GM23338 (cell line): ENCODE measurements at regions not wholly inside any gene's neighbourhood (a gene's known extent, or its start where the extent isn't known, plus 50 kb on each side); places are given as distances from the start of the nearest gene placed in this dataset.

Source experiments
- ATAC-seq: fragments of 200-7000 bp; cut with Tn5 transposase; 3 replicates; pipeline ENCODE4 v1.9.1; 2020
- DNase-seq: peaks from one replicate; pipeline ENCODE4 v3.0.0-alpha.2; 2015; ENCODE audit warnings: low spot score
- H2AFZ ChIP-seq: fragments of 200-600 bp; sonication (generic); 2 replicates; pipeline ENCODE4 v1.8.0; 2016; ENCODE audit warnings: antibody characterized with exemption, mild to moderate bottlenecking, moderate library complexity
- H3F3A ChIP-seq: fragments of 200-600 bp; sonication (generic); replicated peaks from 2 replicates; pipeline ENCODE4 v1.8.0; 2017; ENCODE audit warnings: antibody characterized with exemption, mixed run types, low read depth
- H3K27ac ChIP-seq: fragments of 200-600 bp; sonication (generic); 2 replicates; pipeline ENCODE4 v1.6.1; 2016; ENCODE audit warnings: low read depth
- H3K27me3 ChIP-seq: fragments of 200-600 bp; sonication (generic); 2 replicates; pipeline ENCODE4 v1.8.0; 2016; ENCODE audit warnings: mild to moderate bottlenecking, mixed run types, moderate library complexity; ENCODE audit not compliant: insufficient read depth
- H3K36me3 ChIP-seq: fragments of 200-600 bp; sonication (generic); 2 replicates; pipeline ENCODE4 v1.8.0; 2016; ENCODE audit warnings: mild to moderate bottlenecking; ENCODE audit not compliant: insufficient read depth
- H3K4me1 ChIP-seq: fragments of 200-600 bp; sonication (generic); 2 replicates; pipeline ENCODE4 v1.8.0; 2016; ENCODE audit warnings: mild to moderate bottlenecking, moderate library complexity; ENCODE audit not compliant: insufficient read depth
- H3K4me2 ChIP-seq: fragments of 200-600 bp; sonication (generic); 2 replicates; pipeline ENCODE4 v1.7.1; 2017; ENCODE audit warnings: mixed run types
- H3K4me3 ChIP-seq: fragments of 200-600 bp; sonication (generic); 2 replicates; pipeline ENCODE4 v1.6.1; 2016; ENCODE audit warnings: mixed run types
- H3K79me2 ChIP-seq: fragments of 200-600 bp; sonication (generic); replicated peaks from 2 replicates; pipeline ENCODE4 v1.8.0; 2017; ENCODE audit warnings: mild to moderate bottlenecking; ENCODE audit not compliant: insufficient read depth
- H3K9me2 ChIP-seq: fragments of 200-600 bp; sonication (generic); 2 replicates; pipeline ENCODE4 v1.8.0; 2017; ENCODE audit not compliant: insufficient read depth
- H4K20me1 ChIP-seq: fragments of 200-600 bp; sonication (generic); replicated peaks from 2 replicates; pipeline ENCODE4 v1.8.0; 2017; ENCODE audit warnings: mild to moderate bottlenecking; ENCODE audit not compliant: insufficient read depth
- H3K27ac Mint-ChIP-seq: 2 replicates; pipeline ENCODE4 v1.8.0; 2020; ENCODE audit warnings: inconsistent platforms, mild to moderate bottlenecking, moderate library complexity, mixed read lengths
- H3K27me3 Mint-ChIP-seq: 3 replicates; pipeline ENCODE4 v1.8.0; 2022; ENCODE audit warnings: low read depth, mild to moderate bottlenecking, moderate library complexity, mixed read lengths, inconsistent platforms; ENCODE audit not compliant: insufficient read depth, poor library complexity
- H3K36me3 Mint-ChIP-seq: 3 replicates; pipeline ENCODE4 v1.8.0; 2021; ENCODE audit warnings: low read depth, mild to moderate bottlenecking, inconsistent platforms, moderate library complexity, mixed read lengths
- H3K4me1 Mint-ChIP-seq: 3 replicates; pipeline ENCODE4 v1.8.0; 2020; ENCODE audit warnings: mild to moderate bottlenecking, inconsistent platforms, mixed read lengths
- H3K4me3 Mint-ChIP-seq: 3 replicates; pipeline ENCODE4 v1.8.0; 2021; ENCODE audit warnings: moderate library complexity, mild to moderate bottlenecking, inconsistent platforms, mixed read lengths
- H3K9me3 Mint-ChIP-seq: 3 replicates; pipeline ENCODE4 v1.8.0; 2020; ENCODE audit warnings: moderate library complexity, mild to moderate bottlenecking, inconsistent platforms, mixed read lengths
- CREB1 ChIP-seq: fragments of 250-450 bp; sonication (Bioruptor Pico); IDR thresholded peaks from 2 replicates; pipeline ENCODE4 v1.5.0; 2020; ENCODE audit warnings: low read depth, mild to moderate bottlenecking, moderate library complexity
- EZH2 ChIP-seq: fragments of 200-600 bp; sonication (generic); IDR thresholded peaks from one replicate; pipeline ENCODE4 v1.8.0; 2017; ENCODE audit warnings: antibody characterized with exemption, mild to moderate bottlenecking, low read depth; ENCODE audit not compliant: unreplicated experiment
- JUNB ChIP-seq: IDR thresholded peaks from one replicate; pipeline ENCODE4 v1.6.1; 2016; ENCODE audit warnings: antibody characterized with exemption; ENCODE audit not compliant: unreplicated experiment
- NANOG ChIP-seq: IDR thresholded peaks from 2 replicates; pipeline ENCODE4 v1.6.1; 2016; ENCODE audit warnings: antibody characterized with exemption, borderline replicate concordance
- POLR2AphosphoS5 ChIP-seq: IDR thresholded peaks from 2 replicates; pipeline ENCODE4 v1.6.1; 2016; ENCODE audit warnings: antibody characterized with exemption, low read depth
- STAT1 ChIP-seq: IDR thresholded peaks from one replicate; pipeline ENCODE4 v1.6.1; 2016; ENCODE audit warnings: antibody characterized with exemption; ENCODE audit not compliant: unreplicated experiment
- ZNF114 ChIP-seq: fragments of 250-450 bp; sonication (Bioruptor Pico); IDR thresholded peaks from 2 replicates; pipeline ENCODE4 v1.5.0; 2020; ENCODE audit warnings: mild to moderate bottlenecking, moderate library complexity
- ZNF331 ChIP-seq: fragments of 250-450 bp; sonication (Bioruptor Pico); IDR thresholded peaks from 2 replicates; pipeline ENCODE4 v1.5.0; 2020; ENCODE audit warnings: low read depth, mild to moderate bottlenecking, moderate library complexity
- TF ChIP-seq, protein P1 (sequence below), 2 experiments: fragments of 200-600 bp in 1 of 2; sonication (generic) in 1 of 2; conservative IDR thresholded peaks; 2 replicates each; pipeline versions ENCODE4 v1.5.1 to v1.6.1; 2016 to 2017; ENCODE audit warnings: antibody characterized with exemption in 2 of 2, low read depth in 2 of 2, mild to moderate bottlenecking in 2 of 2, moderate library complexity in 1 of 2
- TF ChIP-seq, protein P2 (sequence below): IDR thresholded peaks from 2 replicates; pipeline ENCODE4 v1.6.1; 2016; ENCODE audit warnings: antibody characterized with exemption
- TF ChIP-seq, protein P3 (sequence below): IDR thresholded peaks from one replicate; pipeline ENCODE4 v1.6.1; 2018; ENCODE audit warnings: antibody characterized with exemption; ENCODE audit not compliant: unreplicated experiment
- TF ChIP-seq, protein P4 (sequence below): fragments of 250-450 bp; sonication (Bioruptor Pico); IDR thresholded peaks from 2 replicates; pipeline ENCODE4 v1.5.0; 2020; ENCODE audit warnings: mild to moderate bottlenecking, moderate library complexity

DNA sequence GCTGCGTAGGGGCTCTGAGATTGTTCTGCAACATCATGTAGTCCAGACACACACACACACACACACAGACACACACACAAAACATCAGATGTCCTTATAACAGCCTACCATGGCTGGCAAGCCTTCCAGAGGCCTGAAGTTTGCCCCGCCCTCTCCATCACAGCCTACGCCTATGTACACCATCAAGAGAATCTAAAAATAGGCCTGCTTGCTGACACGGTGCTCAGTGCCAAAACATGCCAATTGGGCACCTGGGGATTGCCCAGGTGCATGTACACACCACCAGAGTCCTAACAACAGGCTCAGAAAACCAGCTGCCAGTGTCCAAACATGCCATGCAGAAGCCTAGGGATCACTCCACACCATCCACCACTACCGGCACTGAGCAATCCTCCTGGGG is 391.7 kb upstream of the SPTLC3 start (continued):
- TF ChIP-seq, protein P1, sequence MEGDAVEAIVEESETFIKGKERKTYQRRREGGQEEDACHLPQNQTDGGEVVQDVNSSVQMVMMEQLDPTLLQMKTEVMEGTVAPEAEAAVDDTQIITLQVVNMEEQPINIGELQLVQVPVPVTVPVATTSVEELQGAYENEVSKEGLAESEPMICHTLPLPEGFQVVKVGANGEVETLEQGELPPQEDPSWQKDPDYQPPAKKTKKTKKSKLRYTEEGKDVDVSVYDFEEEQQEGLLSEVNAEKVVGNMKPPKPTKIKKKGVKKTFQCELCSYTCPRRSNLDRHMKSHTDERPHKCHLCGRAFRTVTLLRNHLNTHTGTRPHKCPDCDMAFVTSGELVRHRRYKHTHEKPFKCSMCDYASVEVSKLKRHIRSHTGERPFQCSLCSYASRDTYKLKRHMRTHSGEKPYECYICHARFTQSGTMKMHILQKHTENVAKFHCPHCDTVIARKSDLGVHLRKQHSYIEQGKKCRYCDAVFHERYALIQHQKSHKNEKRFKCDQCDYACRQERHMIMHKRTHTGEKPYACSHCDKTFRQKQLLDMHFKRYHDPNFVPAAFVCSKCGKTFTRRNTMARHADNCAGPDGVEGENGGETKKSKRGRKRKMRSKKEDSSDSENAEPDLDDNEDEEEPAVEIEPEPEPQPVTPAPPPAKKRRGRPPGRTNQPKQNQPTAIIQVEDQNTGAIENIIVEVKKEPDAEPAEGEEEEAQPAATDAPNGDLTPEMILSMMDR (conservative IDR thresholded peaks at IDR 0.05; ENCODE audit: low read depth in 2 of 2): no peak
- TF ChIP-seq EZH2: no peak
- TF ChIP-seq, protein P2, sequence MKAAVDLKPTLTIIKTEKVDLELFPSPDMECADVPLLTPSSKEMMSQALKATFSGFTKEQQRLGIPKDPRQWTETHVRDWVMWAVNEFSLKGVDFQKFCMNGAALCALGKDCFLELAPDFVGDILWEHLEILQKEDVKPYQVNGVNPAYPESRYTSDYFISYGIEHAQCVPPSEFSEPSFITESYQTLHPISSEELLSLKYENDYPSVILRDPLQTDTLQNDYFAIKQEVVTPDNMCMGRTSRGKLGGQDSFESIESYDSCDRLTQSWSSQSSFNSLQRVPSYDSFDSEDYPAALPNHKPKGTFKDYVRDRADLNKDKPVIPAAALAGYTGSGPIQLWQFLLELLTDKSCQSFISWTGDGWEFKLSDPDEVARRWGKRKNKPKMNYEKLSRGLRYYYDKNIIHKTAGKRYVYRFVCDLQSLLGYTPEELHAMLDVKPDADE: no peak
- no peak for TF ChIP-seq ZNF331 (CRISPR knock-in tag)
- no peak for TF ChIP-seq ZNF114 (CRISPR knock-in tag)
- TF ChIP-seq NANOG: no peak

DNA sequence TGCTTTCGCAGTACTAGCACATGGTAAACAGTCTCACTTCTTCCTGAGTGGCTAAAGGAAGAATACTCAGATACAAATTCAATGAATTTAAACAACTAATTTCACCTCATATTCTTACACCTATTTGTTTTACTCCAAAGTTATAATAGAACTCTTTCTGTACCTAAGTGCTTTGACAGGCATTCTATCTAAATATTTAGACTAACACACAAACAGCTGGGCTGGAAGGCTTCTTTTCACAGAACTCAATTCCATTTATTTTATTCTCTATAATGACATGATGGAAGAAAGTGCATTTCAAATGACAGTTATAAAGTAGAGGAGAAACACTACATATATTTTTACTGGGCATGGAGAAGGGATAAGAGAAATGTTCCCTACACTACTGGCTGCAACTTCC is 384.9 kb upstream of the SPTLC3 start:
- no peaks in the 10 kb centered on the region for H3K79me2 ChIP-seq
- no peak overlapping the region for H3K27ac ChIP-seq
- no peaks in the 10 kb centered on the region for H3K9me2 ChIP-seq
- Mint-ChIP-seq H3K4me3 (no peak overlapping the region), H3K27me3 (no peaks in the 10 kb centered on the region), H3K27ac (no peak overlapping the region), H3K4me1 (no peaks in the 10 kb centered on the region), H3K36me3 (no peaks in the 10 kb centered on the region), H3K9me3 (no peaks in the 10 kb centered on the region)
- no peak overlapping the region for H3K4me3 ChIP-seq
- H4K20me1 ChIP-seq: no peaks in the 10 kb centered on the region
- no peak overlapping the region for H3K4me2 ChIP-seq
- no peak for ATAC-seq
- H3K27me3 ChIP-seq: no peaks in the 10 kb centered on the region
- no peaks in the 10 kb centered on the region for H3K36me3 ChIP-seq
- H2AFZ ChIP-seq: no peak overlapping the region
- DNase-seq: no peak
- no peaks in the 10 kb centered on the region for H3K4me1 ChIP-seq
- no peaks in the 10 kb centered on the region for H3F3A ChIP-seq
- TF ChIP-seq, protein P3, sequence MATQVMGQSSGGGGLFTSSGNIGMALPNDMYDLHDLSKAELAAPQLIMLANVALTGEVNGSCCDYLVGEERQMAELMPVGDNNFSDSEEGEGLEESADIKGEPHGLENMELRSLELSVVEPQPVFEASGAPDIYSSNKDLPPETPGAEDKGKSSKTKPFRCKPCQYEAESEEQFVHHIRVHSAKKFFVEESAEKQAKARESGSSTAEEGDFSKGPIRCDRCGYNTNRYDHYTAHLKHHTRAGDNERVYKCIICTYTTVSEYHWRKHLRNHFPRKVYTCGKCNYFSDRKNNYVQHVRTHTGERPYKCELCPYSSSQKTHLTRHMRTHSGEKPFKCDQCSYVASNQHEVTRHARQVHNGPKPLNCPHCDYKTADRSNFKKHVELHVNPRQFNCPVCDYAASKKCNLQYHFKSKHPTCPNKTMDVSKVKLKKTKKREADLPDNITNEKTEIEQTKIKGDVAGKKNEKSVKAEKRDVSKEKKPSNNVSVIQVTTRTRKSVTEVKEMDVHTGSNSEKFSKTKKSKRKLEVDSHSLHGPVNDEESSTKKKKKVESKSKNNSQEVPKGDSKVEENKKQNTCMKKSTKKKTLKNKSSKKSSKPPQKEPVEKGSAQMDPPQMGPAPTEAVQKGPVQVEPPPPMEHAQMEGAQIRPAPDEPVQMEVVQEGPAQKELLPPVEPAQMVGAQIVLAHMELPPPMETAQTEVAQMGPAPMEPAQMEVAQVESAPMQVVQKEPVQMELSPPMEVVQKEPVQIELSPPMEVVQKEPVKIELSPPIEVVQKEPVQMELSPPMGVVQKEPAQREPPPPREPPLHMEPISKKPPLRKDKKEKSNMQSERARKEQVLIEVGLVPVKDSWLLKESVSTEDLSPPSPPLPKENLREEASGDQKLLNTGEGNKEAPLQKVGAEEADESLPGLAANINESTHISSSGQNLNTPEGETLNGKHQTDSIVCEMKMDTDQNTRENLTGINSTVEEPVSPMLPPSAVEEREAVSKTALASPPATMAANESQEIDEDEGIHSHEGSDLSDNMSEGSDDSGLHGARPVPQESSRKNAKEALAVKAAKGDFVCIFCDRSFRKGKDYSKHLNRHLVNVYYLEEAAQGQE: no peak
- TF ChIP-seq STAT1: no peak
- no peak for TF ChIP-seq JUNB
- TF ChIP-seq NANOG: no peak
- no peak for TF ChIP-seq EZH2
- TF ChIP-seq ZNF114 (CRISPR knock-in tag): no peak
- TF ChIP-seq, protein P4, sequence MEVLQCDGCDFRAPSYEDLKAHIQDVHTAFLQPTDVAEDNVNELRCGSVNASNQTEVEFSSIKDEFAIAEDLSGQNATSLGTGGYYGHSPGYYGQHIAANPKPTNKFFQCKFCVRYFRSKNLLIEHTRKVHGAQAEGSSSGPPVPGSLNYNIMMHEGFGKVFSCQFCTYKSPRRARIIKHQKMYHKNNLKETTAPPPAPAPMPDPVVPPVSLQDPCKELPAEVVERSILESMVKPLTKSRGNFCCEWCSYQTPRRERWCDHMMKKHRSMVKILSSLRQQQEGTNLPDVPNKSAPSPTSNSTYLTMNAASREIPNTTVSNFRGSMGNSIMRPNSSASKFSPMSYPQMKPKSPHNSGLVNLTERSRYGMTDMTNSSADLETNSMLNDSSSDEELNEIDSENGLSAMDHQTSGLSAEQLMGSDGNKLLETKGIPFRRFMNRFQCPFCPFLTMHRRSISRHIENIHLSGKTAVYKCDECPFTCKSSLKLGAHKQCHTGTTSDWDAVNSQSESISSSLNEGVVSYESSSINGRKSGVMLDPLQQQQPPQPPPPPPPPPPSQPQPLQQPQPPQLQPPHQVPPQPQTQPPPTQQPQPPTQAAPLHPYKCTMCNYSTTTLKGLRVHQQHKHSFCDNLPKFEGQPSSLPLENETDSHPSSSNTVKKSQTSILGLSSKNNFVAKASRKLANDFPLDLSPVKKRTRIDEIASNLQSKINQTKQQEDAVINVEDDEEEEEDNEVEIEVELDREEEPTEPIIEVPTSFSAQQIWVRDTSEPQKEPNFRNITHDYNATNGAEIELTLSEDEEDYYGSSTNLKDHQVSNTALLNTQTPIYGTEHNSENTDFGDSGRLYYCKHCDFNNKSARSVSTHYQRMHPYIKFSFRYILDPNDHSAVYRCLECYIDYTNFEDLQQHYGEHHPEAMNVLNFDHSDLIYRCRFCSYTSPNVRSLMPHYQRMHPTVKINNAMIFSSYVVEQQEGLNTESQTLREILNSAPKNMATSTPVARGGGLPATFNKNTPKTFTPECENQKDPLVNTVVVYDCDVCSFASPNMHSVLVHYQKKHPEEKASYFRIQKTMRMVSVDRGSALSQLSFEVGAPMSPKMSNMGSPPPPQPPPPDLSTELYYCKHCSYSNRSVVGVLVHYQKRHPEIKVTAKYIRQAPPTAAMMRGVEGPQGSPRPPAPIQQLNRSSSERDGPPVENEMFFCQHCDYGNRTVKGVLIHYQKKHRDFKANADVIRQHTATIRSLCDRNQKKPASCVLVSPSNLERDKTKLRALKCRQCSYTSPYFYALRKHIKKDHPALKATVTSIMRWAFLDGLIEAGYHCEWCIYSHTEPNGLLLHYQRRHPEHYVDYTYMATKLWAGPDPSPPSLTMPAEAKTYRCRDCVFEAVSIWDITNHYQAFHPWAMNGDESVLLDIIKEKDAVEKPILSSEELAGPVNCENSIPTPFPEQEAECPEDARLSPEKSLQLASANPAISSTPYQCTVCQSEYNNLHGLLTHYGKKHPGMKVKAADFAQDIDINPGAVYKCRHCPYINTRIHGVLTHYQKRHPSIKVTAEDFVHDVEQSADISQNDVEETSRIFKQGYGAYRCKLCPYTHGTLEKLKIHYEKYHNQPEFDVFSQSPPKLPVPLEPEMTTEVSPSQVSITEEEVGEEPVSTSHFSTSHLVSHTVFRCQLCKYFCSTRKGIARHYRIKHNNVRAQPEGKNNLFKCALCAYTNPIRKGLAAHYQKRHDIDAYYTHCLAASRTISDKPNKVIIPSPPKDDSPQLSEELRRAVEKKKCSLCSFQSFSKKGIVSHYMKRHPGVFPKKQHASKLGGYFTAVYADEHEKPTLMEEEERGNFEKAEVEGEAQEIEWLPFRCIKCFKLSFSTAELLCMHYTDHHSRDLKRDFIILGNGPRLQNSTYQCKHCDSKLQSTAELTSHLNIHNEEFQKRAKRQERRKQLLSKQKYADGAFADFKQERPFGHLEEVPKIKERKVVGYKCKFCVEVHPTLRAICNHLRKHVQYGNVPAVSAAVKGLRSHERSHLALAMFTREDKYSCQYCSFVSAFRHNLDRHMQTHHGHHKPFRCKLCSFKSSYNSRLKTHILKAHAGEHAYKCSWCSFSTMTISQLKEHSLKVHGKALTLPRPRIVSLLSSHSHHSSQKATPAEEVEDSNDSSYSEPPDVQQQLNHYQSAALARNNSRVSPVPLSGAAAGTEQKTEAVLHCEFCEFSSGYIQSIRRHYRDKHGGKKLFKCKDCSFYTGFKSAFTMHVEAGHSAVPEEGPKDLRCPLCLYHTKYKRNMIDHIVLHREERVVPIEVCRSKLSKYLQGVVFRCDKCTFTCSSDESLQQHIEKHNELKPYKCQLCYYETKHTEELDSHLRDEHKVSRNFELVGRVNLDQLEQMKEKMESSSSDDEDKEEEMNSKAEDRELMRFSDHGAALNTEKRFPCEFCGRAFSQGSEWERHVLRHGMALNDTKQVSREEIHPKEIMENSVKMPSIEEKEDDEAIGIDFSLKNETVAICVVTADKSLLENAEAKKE: no peak
- TF ChIP-seq ZNF331 (CRISPR knock-in tag): no peak
- TF ChIP-seq POLR2AphosphoS5: no peak
- no peak for TF ChIP-seq CREB1 (CRISPR knock-in tag)
